GM23338 (cell line): ENCODE measurements at regions not wholly inside any gene's neighbourhood (a gene's known extent, or its start where the extent isn't known, plus 50 kb on each side); places are given as distances from the start of the nearest gene placed in this dataset.

ENCODE experiments used
- ATAC-seq: fragments of 200-7000 bp; cut with Tn5 transposase; 3 replicates; pipeline ENCODE4 v1.9.1; 2020
- DNase-seq: peaks from one replicate; pipeline ENCODE4 v3.0.0-alpha.2; 2015; ENCODE audit warnings: low spot score
- H2AFZ ChIP-seq: fragments of 200-600 bp; sonication (generic); 2 replicates; pipeline ENCODE4 v1.8.0; 2016; ENCODE audit warnings: antibody characterized with exemption, mild to moderate bottlenecking, moderate library complexity
- H3F3A ChIP-seq: fragments of 200-600 bp; sonication (generic); replicated peaks from 2 replicates; pipeline ENCODE4 v1.8.0; 2017; ENCODE audit warnings: antibody characterized with exemption, mixed run types, low read depth
- H3K27ac ChIP-seq: fragments of 200-600 bp; sonication (generic); 2 replicates; pipeline ENCODE4 v1.6.1; 2016; ENCODE audit warnings: low read depth
- H3K27me3 ChIP-seq: fragments of 200-600 bp; sonication (generic); 2 replicates; pipeline ENCODE4 v1.8.0; 2016; ENCODE audit warnings: mild to moderate bottlenecking, mixed run types, moderate library complexity; ENCODE audit not compliant: insufficient read depth
- H3K36me3 ChIP-seq: fragments of 200-600 bp; sonication (generic); 2 replicates; pipeline ENCODE4 v1.8.0; 2016; ENCODE audit warnings: mild to moderate bottlenecking; ENCODE audit not compliant: insufficient read depth
- H3K4me1 ChIP-seq: fragments of 200-600 bp; sonication (generic); 2 replicates; pipeline ENCODE4 v1.8.0; 2016; ENCODE audit warnings: mild to moderate bottlenecking, moderate library complexity; ENCODE audit not compliant: insufficient read depth
- H3K4me2 ChIP-seq: fragments of 200-600 bp; sonication (generic); 2 replicates; pipeline ENCODE4 v1.7.1; 2017; ENCODE audit warnings: mixed run types
- H3K4me3 ChIP-seq: fragments of 200-600 bp; sonication (generic); 2 replicates; pipeline ENCODE4 v1.6.1; 2016; ENCODE audit warnings: mixed run types
- H3K79me2 ChIP-seq: fragments of 200-600 bp; sonication (generic); replicated peaks from 2 replicates; pipeline ENCODE4 v1.8.0; 2017; ENCODE audit warnings: mild to moderate bottlenecking; ENCODE audit not compliant: insufficient read depth
- H3K9me2 ChIP-seq: fragments of 200-600 bp; sonication (generic); 2 replicates; pipeline ENCODE4 v1.8.0; 2017; ENCODE audit not compliant: insufficient read depth
- H4K20me1 ChIP-seq: fragments of 200-600 bp; sonication (generic); replicated peaks from 2 replicates; pipeline ENCODE4 v1.8.0; 2017; ENCODE audit warnings: mild to moderate bottlenecking; ENCODE audit not compliant: insufficient read depth
- H3K27ac Mint-ChIP-seq: 2 replicates; pipeline ENCODE4 v1.8.0; 2020; ENCODE audit warnings: inconsistent platforms, mild to moderate bottlenecking, moderate library complexity, mixed read lengths
- H3K27me3 Mint-ChIP-seq: 3 replicates; pipeline ENCODE4 v1.8.0; 2022; ENCODE audit warnings: low read depth, mild to moderate bottlenecking, moderate library complexity, mixed read lengths, inconsistent platforms; ENCODE audit not compliant: insufficient read depth, poor library complexity
- H3K36me3 Mint-ChIP-seq: 3 replicates; pipeline ENCODE4 v1.8.0; 2021; ENCODE audit warnings: low read depth, mild to moderate bottlenecking, inconsistent platforms, moderate library complexity, mixed read lengths
- H3K4me1 Mint-ChIP-seq: 3 replicates; pipeline ENCODE4 v1.8.0; 2020; ENCODE audit warnings: mild to moderate bottlenecking, inconsistent platforms, mixed read lengths
- H3K4me3 Mint-ChIP-seq: 3 replicates; pipeline ENCODE4 v1.8.0; 2021; ENCODE audit warnings: moderate library complexity, mild to moderate bottlenecking, inconsistent platforms, mixed read lengths
- H3K9me3 Mint-ChIP-seq: 3 replicates; pipeline ENCODE4 v1.8.0; 2020; ENCODE audit warnings: moderate library complexity, mild to moderate bottlenecking, inconsistent platforms, mixed read lengths
- CREB1 ChIP-seq: fragments of 250-450 bp; sonication (Bioruptor Pico); IDR thresholded peaks from 2 replicates; pipeline ENCODE4 v1.5.0; 2020; ENCODE audit warnings: low read depth, mild to moderate bottlenecking, moderate library complexity
- ETS1 ChIP-seq: IDR thresholded peaks from 2 replicates; pipeline ENCODE4 v1.6.1; 2016; ENCODE audit warnings: antibody characterized with exemption
- JUNB ChIP-seq: IDR thresholded peaks from one replicate; pipeline ENCODE4 v1.6.1; 2016; ENCODE audit warnings: antibody characterized with exemption; ENCODE audit not compliant: unreplicated experiment
- NANOG ChIP-seq: IDR thresholded peaks from 2 replicates; pipeline ENCODE4 v1.6.1; 2016; ENCODE audit warnings: antibody characterized with exemption, borderline replicate concordance
- STAT1 ChIP-seq: IDR thresholded peaks from one replicate; pipeline ENCODE4 v1.6.1; 2016; ENCODE audit warnings: antibody characterized with exemption; ENCODE audit not compliant: unreplicated experiment
- ZNF114 ChIP-seq: fragments of 250-450 bp; sonication (Bioruptor Pico); IDR thresholded peaks from 2 replicates; pipeline ENCODE4 v1.5.0; 2020; ENCODE audit warnings: mild to moderate bottlenecking, moderate library complexity
- ZNF331 ChIP-seq: fragments of 250-450 bp; sonication (Bioruptor Pico); IDR thresholded peaks from 2 replicates; pipeline ENCODE4 v1.5.0; 2020; ENCODE audit warnings: low read depth, mild to moderate bottlenecking, moderate library complexity
- ZNF462 ChIP-seq: fragments of 250-450 bp; sonication (Bioruptor Pico); IDR thresholded peaks from 2 replicates; pipeline ENCODE4 v1.5.0; 2020; ENCODE audit warnings: mild to moderate bottlenecking, moderate library complexity
- TF ChIP-seq, protein P1 (sequence below), 2 experiments: fragments of 200-600 bp in 1 of 2; sonication (generic) in 1 of 2; conservative IDR thresholded peaks; 2 replicates each; pipeline versions ENCODE4 v1.5.1 to v1.6.1; 2016 to 2017; ENCODE audit warnings: antibody characterized with exemption in 2 of 2, low read depth in 2 of 2, mild to moderate bottlenecking in 2 of 2, moderate library complexity in 1 of 2

GRCh38 chr16:86986809-86987487, 330.2 kb downstream of the C16orf95 start (continued):
- TF ChIP-seq, protein P1, sequence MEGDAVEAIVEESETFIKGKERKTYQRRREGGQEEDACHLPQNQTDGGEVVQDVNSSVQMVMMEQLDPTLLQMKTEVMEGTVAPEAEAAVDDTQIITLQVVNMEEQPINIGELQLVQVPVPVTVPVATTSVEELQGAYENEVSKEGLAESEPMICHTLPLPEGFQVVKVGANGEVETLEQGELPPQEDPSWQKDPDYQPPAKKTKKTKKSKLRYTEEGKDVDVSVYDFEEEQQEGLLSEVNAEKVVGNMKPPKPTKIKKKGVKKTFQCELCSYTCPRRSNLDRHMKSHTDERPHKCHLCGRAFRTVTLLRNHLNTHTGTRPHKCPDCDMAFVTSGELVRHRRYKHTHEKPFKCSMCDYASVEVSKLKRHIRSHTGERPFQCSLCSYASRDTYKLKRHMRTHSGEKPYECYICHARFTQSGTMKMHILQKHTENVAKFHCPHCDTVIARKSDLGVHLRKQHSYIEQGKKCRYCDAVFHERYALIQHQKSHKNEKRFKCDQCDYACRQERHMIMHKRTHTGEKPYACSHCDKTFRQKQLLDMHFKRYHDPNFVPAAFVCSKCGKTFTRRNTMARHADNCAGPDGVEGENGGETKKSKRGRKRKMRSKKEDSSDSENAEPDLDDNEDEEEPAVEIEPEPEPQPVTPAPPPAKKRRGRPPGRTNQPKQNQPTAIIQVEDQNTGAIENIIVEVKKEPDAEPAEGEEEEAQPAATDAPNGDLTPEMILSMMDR (conservative IDR thresholded peaks at IDR 0.05; ENCODE audit: low read depth in 2 of 2), result no peak
- TF ChIP-seq ZNF462 (CRISPR knock-in tag) (no peak), ZNF114 (CRISPR knock-in tag) (no peak), CREB1 (CRISPR knock-in tag) (no peak)

DNA sequence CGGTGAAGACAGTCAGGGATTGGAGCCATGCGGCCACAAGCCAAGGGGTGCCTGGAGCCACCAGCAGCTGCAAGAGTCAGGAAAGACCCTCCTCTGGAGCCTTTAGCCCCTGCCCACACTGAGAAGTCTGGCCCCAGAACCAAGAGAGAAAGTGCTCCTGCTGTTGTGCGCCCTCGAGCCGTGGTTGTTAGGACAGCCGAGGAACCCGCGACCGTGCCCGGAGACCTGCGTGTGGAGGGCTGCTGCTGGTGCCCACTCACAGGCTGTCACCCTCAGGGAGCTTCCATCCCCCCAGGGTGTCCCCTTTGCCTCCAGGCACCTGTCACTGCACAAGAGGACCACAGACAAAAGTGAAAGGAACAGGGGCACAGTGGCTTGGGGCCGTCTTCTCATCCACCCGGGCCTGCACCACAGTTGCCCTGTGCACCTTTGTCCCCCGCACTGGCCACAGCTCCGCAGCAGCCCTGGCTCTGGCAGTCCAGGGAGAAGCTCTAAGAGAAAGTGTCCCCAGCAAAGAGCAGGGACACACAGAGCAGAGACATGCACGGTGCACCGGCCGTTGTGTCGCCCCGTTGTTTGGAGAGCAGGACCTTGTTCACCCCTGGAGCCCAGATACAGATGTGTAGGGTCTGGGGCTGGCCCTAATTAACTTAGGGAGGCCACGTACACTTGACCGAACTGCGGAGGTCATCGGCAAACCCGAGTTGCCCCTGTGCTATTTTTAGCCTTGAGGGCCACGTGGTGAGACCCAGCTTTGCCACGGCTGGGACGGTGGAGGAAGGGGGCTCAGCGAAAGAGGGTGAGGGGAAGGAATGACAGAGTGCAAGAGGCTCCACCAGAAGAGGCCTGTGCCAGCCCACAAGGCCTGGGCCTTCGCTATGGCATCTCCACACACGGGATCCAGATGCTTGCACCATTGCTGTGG, 329.2 kb downstream of the C16orf95 start:
- DNase-seq (no peak), ATAC-seq (no peak)
- H3K9me3 Mint-ChIP-seq, result peaks cover 11% of the 10 kb centered on the region; the same call in 2 of the 3 replicates
- H3K4me2 ChIP-seq, result no peak overlapping the region
- H3K36me3 ChIP-seq, result no peaks in the 10 kb centered on the region
- no peaks in the 10 kb centered on the region for H3K79me2 ChIP-seq
- no peak overlapping the region; the same call in 2 of the 3 replicates for H3K4me3 Mint-ChIP-seq
- no peaks in the 10 kb centered on the region for H3K27me3 ChIP-seq
- peaks cover 3% of the 10 kb centered on the region; the same call in 2 of the 3 replicates for H3K36me3 Mint-ChIP-seq
- H3K27me3 Mint-ChIP-seq, result peaks cover 22% of the 10 kb centered on the region
- H3K9me2 ChIP-seq, result no peaks in the 10 kb centered on the region
- peaks cover 7% of the 10 kb centered on the region for H3K4me1 Mint-ChIP-seq
- no peak overlapping the region for H2AFZ ChIP-seq
- H3K27ac Mint-ChIP-seq, result no peak overlapping the region
- no peaks in the 10 kb centered on the region for H4K20me1 ChIP-seq
- H3F3A ChIP-seq, result no peaks in the 10 kb centered on the region
- H3K4me1 ChIP-seq, result no peaks in the 10 kb centered on the region
- no peak overlapping the region for H3K27ac ChIP-seq
- no peak overlapping the region for H3K4me3 ChIP-seq
- TF ChIP-seq, protein P1 (conservative IDR thresholded peaks at IDR 0.05; ENCODE audit: low read depth in 2 of 2), result no peak
- TF ChIP-seq ZNF331 (no peak), JUNB (no peak), ETS1 (no peak), STAT1 (no peak), NANOG (no peak)
